CD4-positive, CD25-positive, alpha-beta regulatory T cell (primary cell): ENCODE measurements at regions not wholly inside any gene's neighbourhood (a gene's known extent, or its start where the extent isn't known, plus 50 kb on each side); places are given as distances from the start of the nearest gene placed in this dataset.

Experiments used
- ATAC-seq, 2 donors: fragments of 150-1000 bp; cut with Tn5 transposase; one replicate each; pipeline ENCODE4 v1.10.0; 2021; ENCODE audit warnings: low read depth in 2 of 2, moderate number of reproducible peaks in 2 of 2, moderate library complexity in 1 of 2
- DNase-seq, 3 donors: peaks; one replicate each; pipeline versions ENCODE4 v3.0.0 to v3.0.0-alpha.2; 2012 to 2022; ENCODE audit warnings: mixed read lengths in 1 of 3
- H3K27ac ChIP-seq: one replicate; pipeline ENCODE4 v1.7.0; 2013; ENCODE audit warnings: mild to moderate bottlenecking, low read length; ENCODE audit not compliant: insufficient read depth, poor library complexity, severe bottlenecking
- H3K27me3 ChIP-seq: one replicate; pipeline ENCODE4 v1.7.0; 2013; ENCODE audit warnings: low read length; ENCODE audit not compliant: control insufficient read depth, insufficient read depth
- H3K36me3 ChIP-seq: one replicate; pipeline ENCODE4 v1.7.0; 2013; ENCODE audit warnings: mild to moderate bottlenecking, low read length, moderate library complexity; ENCODE audit not compliant: control insufficient read depth, insufficient read depth
- H3K4me1 ChIP-seq: 2 replicates; pipeline ENCODE4 v1.7.0; 2013; ENCODE audit warnings: mild to moderate bottlenecking, low read length; ENCODE audit not compliant: insufficient read depth, control insufficient read depth, poor library complexity, severe bottlenecking
- H3K4me3 ChIP-seq: one replicate; pipeline ENCODE4 v1.7.0; 2013; ENCODE audit warnings: low read depth, mild to moderate bottlenecking, low read length, moderate library complexity
- H3K9me3 ChIP-seq, 2 experiments: 1 replicate in 1 of 2; 2 replicates in 1 of 2; pipeline ENCODE4 v1.7.0; 2013; ENCODE audit warnings: low read length in 2 of 2, mild to moderate bottlenecking in 1 of 2, moderate library complexity in 1 of 2; ENCODE audit not compliant: control insufficient read depth in 2 of 2
- H3K27ac Mint-ChIP-seq, 3 donors: one replicate each; pipeline ENCODE4 v1.8.0; 2020 to 2022; ENCODE audit warnings: mild to moderate bottlenecking in 3 of 3, mixed read lengths in 3 of 3, moderate library complexity in 2 of 3
- H3K27me3 Mint-ChIP-seq: one replicate; pipeline ENCODE4 v1.8.0; 2022; ENCODE audit warnings: mild to moderate bottlenecking, mixed read lengths
- H3K36me3 Mint-ChIP-seq: one replicate; pipeline ENCODE4 v1.8.0; 2020; ENCODE audit warnings: mixed read lengths
- H3K4me1 Mint-ChIP-seq, 4 donors: one replicate each; pipeline ENCODE4 v1.8.0; 2020 to 2022; ENCODE audit warnings: mixed read lengths in 4 of 4, mild to moderate bottlenecking in 1 of 4
- H3K4me3 Mint-ChIP-seq, 4 donors: one replicate each; pipeline ENCODE4 v1.8.0; 2020 to 2022; ENCODE audit warnings: mild to moderate bottlenecking in 4 of 4, mixed read lengths in 4 of 4, moderate library complexity in 3 of 4
- H3K9me3 Mint-ChIP-seq, 7 donors: one replicate each; pipeline ENCODE4 v1.8.0; 2020 to 2022; ENCODE audit warnings: mixed read lengths in 7 of 7, mild to moderate bottlenecking in 3 of 7, moderate library complexity in 2 of 7

DNA sequence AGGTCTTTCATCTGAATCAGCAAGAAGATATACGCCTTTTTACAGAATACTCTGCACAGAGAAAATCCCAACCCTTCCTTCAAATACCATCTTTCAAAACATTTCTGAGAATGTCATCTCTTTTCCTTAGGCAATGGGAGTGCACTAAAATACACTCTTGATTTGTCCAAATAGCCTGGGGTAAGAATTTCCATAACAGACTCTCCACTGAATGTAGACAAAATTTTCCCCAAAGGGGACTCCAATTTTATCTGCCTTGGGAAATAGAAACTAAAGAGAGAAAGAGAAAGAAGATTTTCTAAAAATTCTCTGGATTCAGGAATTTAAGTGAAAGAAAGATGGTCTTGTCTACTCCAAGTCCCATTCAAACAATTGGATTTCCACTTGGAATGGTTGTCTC is 394.5 kb upstream of the CHAC2 start:
- no peaks in the 10 kb centered on the region for H3K36me3 ChIP-seq
- Mint-ChIP-seq H3K27me3 (no peaks in the 10 kb centered on the region), H3K36me3 (no peaks in the 10 kb centered on the region), H3K4me1 (no peaks in the 10 kb centered on the region), H3K4me3 (no peak overlapping the region), H3K9me3 (peaks cover 0 to 15% (median 6%) of the 10 kb centered on the region in 7 donors), H3K27ac (no peak overlapping the region)
- DNase-seq (no peak), ATAC-seq (no peak)
- no peak overlapping the region for H3K27ac ChIP-seq
- no peaks in the 10 kb centered on the region for H3K27me3 ChIP-seq
- H3K9me3 ChIP-seq, result no peaks in the 10 kb centered on the region
- H3K4me1 ChIP-seq, result no peaks in the 10 kb centered on the region
- no peak overlapping the region for H3K4me3 ChIP-seq

DNA sequence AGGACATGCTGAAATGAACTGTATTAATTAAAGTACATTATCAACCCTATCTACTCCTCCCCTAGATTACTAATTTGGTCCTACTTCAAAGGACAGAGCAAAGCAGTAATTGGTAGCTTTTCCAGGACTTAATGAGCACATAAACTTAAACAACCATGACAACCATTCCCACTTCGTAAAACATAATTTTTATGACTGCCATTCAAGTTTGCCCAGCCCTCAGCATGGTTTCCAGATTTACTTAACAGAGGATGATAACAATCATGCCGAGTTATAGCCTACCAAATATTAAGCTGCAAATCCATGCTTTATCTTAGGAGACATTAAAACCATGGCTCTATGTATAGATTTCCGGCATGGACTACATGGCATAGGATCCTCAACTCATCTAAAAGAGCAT is 401.1 kb upstream of the CHAC2 start:
- H3K4me3 ChIP-seq, result no peak overlapping the region
- Mint-ChIP-seq H3K9me3 (peaks cover 0 to 9% (median 2%) of the 10 kb centered on the region in 7 donors), H3K36me3 (no peaks in the 10 kb centered on the region), H3K27ac (no peak overlapping the region), H3K27me3 (no peaks in the 10 kb centered on the region), H3K4me3 (no peak overlapping the region), H3K4me1 (no peaks in the 10 kb centered on the region)
- H3K27me3 ChIP-seq, result no peaks in the 10 kb centered on the region
- ATAC-seq (no peak), DNase-seq (no peak)
- peaks cover 3 to 9% of the 10 kb centered on the region in 2 experiments for H3K9me3 ChIP-seq
- H3K27ac ChIP-seq, result no peak overlapping the region
- no peaks in the 10 kb centered on the region for H3K36me3 ChIP-seq
- H3K4me1 ChIP-seq, result no peaks in the 10 kb centered on the region

DNA sequence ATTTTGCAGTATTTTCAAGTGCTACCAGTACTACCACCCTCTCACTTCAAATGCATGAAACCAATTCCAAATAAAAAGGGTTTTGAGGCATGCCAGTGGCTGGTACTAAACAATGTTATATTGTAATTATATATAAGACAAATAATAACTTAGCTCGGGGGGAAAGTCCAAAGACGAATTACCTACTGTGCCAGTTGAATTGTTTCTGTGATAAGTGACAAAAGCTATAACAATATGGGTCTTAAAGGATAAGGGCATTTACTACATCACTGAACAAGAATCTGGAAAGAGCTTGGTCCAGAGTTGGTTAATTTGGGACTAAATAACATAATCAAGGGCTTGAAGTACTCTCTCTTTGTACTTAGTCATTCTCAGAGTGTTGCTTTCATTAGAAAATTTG is 404.7 kb upstream of the CHAC2 start:
- Mint-ChIP-seq H3K4me1 (no peaks in the 10 kb centered on the region), H3K27ac (no peak overlapping the region), H3K36me3 (no peaks in the 10 kb centered on the region), H3K9me3 (peaks cover 0 to 19% (median 2%) of the 10 kb centered on the region in 7 donors), H3K27me3 (no peaks in the 10 kb centered on the region), H3K4me3 (no peak overlapping the region)
- peaks cover 3 to 9% of the 10 kb centered on the region in 2 experiments for H3K9me3 ChIP-seq
- H3K27ac ChIP-seq, result no peak overlapping the region
- H3K36me3 ChIP-seq, result no peaks in the 10 kb centered on the region
- no peaks in the 10 kb centered on the region for H3K27me3 ChIP-seq
- no peaks in the 10 kb centered on the region for H3K4me1 ChIP-seq
- ATAC-seq, result no peak
- no peak for DNase-seq
- no peak overlapping the region for H3K4me3 ChIP-seq

DNA sequence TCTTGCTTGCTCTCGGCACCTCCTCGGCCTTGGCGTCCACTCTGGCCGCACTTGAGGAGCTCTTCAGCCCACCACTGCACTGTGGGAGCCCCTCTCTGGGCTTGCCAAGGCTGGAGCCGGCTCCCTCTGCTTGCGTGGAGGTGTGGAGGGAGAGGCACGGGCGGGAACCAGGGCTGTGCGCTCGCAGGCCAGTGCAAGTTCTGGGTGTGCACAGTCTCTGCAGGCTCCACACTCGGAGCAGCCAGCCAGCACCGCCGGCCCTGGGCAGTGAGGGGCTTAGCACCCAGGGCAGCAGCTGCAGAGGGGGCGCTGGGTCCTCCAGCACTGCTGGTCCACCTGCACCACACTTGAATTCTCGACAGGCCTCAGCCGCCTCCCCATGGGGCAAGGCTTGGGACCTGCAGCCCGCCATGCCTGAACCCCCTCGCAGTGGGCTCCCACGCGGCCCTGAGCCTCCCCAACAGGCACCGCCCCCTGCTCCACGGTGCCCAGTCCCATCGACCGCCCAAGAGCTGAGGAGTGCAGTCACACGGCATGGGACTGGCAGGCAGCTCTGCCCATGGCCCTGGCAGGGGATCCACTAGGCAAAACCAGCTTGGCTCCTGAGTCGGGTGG is 411.2 kb upstream of the CHAC2 start:
- Mint-ChIP-seq H3K36me3 (no peaks in the 10 kb centered on the region), H3K9me3 (peaks cover 0 to 27% (median 5%) of the 10 kb centered on the region in 7 donors), H3K4me1 (no peaks in the 10 kb centered on the region), H3K27ac (no peak overlapping the region), H3K4me3 (no peak overlapping the region), H3K27me3 (no peaks in the 10 kb centered on the region)
- Histone ChIP-seq H3K4me3 (no peak overlapping the region), H3K27ac (no peak overlapping the region), H3K27me3 (no peaks in the 10 kb centered on the region), H3K9me3 (no peaks in the 10 kb centered on the region), H3K36me3 (no peaks in the 10 kb centered on the region), H3K4me1 (no peaks in the 10 kb centered on the region)
- no peak for DNase-seq
- no peak for ATAC-seq

DNA sequence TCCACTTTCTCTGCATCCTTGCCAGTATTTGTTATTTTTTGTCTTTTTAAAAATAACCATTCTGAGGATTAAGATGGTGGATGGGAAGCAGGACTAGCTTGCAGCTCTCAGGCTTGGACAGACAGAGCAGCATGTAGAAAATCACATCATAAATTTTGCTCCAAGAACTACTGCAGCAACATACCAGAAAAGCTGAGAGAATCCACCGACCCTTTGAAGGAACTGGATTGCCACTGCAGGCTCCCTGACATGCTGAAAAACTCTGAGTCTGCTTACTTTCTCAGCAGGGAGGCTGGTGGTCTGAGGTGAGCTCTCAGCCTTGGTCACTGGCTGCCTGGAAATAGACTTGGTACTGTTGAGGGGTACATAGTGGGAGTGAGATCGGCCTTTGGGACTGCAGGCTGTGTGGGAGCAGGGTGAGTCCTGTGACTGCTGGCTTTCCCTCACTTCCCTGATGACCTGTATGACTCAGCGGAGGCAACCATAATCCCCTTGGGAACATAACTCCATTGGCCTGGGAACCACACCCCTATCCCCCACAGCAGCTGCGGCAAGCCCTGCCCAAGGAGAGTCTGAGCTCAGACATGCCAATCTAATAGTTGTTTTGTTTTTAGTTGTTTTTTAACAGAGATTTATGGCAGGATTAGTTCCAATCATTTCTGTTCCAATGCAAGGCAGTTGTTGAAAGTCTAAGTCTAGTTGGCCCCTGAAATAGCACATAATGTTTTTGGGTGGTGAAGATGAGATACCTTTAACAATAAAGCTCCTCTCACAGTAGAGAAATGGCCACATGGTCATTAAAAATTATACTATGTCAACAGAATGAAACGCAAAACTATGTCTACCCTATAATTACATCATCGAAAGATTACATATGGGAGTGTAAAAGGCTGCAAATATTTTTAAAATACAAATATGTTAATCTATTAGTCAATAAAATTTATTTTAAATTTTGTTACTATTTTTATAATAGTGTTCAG is 414.2 kb upstream of the CHAC2 start:
- no peaks in the 10 kb centered on the region for H3K4me1 ChIP-seq
- ATAC-seq (no peak), DNase-seq (no peak)
- H3K9me3 Mint-ChIP-seq, result peaks cover 0 to 16% (median 1%) of the 10 kb centered on the region in 7 donors
- H3K36me3 ChIP-seq, result no peaks in the 10 kb centered on the region
- no peaks in the 10 kb centered on the region for H3K27me3 ChIP-seq
- H3K4me3 Mint-ChIP-seq, result no peak overlapping the region
- H3K9me3 ChIP-seq, result no peaks in the 10 kb centered on the region
- no peak overlapping the region for H3K27ac ChIP-seq
- no peaks in the 10 kb centered on the region for H3K36me3 Mint-ChIP-seq
- H3K4me1 Mint-ChIP-seq, result no peaks in the 10 kb centered on the region
- no peak overlapping the region for H3K4me3 ChIP-seq
- no peak overlapping the region for H3K27ac Mint-ChIP-seq
- H3K27me3 Mint-ChIP-seq, result peaks cover 4% of the 10 kb centered on the region

DNA sequence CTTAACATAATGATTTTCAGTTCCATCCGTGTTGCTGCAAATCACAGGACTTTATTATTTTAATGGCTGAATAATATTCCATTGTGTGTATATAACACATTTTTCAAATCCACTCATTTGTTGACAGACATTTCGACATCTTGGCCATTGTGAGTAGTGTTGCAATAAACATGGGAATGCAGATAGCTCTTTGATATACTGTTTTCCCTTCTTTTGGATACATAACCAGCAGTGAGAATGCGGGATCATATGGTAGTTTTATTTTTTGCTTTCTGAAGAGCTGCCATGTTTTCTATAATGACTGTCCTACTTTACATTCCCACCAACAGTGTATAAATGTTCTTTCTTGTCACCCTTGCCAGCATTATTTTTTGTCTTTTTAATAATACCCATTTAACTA is 420.3 kb upstream of the CHAC2 start:
- H3K4me1 Mint-ChIP-seq, result no peaks in the 10 kb centered on the region
- no peaks in the 10 kb centered on the region for H3K36me3 Mint-ChIP-seq

DNA sequence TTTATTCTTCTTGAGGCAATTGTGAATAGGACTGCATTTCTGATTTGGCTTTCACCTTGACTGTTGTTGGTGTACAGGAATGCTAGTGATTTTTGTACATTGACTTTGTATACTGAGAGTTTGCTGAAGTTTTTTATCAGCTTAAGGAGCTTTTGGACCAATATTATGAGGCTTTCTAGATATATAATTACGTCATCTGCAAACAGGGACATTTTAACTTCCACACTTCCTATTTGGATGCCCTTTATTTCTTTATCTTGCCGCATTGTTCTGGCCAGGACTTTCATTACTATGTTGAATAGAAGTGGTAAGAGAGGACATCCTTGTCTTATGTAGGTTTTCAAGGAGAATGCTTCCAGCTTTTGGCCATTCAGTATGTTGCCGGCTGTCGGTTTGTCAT is 425.4 kb upstream of the CHAC2 start:
- H3K27me3 ChIP-seq, result no peaks in the 10 kb centered on the region
- peaks cover 0 to 2% (median 0%) of the 10 kb centered on the region in 7 donors for H3K9me3 Mint-ChIP-seq
- ATAC-seq, result no peak
- no peaks in the 10 kb centered on the region for H3K36me3 Mint-ChIP-seq
- no peak overlapping the region for H3K27ac Mint-ChIP-seq
- H3K27me3 Mint-ChIP-seq, result no peaks in the 10 kb centered on the region
- H3K27ac ChIP-seq, result no peak overlapping the region
- no peaks in the 10 kb centered on the region for H3K9me3 ChIP-seq
- no peaks in the 10 kb centered on the region for H3K4me1 Mint-ChIP-seq
- DNase-seq, result no peak
- no peak overlapping the region for H3K4me3 ChIP-seq
- no peaks in the 10 kb centered on the region for H3K36me3 ChIP-seq
- no peak overlapping the region for H3K4me3 Mint-ChIP-seq
- H3K4me1 ChIP-seq, result no peaks in the 10 kb centered on the region

More for the DNA sequence above, 420.3 kb upstream of the CHAC2 start:
- Histone ChIP-seq H3K4me1 (no peaks in the 10 kb centered on the region), H3K27me3 (no peaks in the 10 kb centered on the region), H3K36me3 (no peaks in the 10 kb centered on the region), H3K27ac (no peak overlapping the region), H3K9me3 (no peaks in the 10 kb centered on the region), H3K4me3 (no peak overlapping the region)
- H3K27me3 Mint-ChIP-seq, result peaks cover 4% of the 10 kb centered on the region
- no peak for ATAC-seq
- no peak overlapping the region for H3K27ac Mint-ChIP-seq
- H3K4me3 Mint-ChIP-seq, result no peak overlapping the region
- peaks cover 0 to 1% (median 0%) of the 10 kb centered on the region in 7 donors for H3K9me3 Mint-ChIP-seq
- DNase-seq, result no peak
